Right kidney (tissue), 1 donor: ENCODE measurements at regions not wholly inside any gene's neighbourhood (a gene's known extent, or its start where the extent isn't known, plus 50 kb on each side); places are given as distances from the start of the nearest gene placed in this dataset.

Experiments used
- DNase-seq: peaks from one replicate; pipeline ENCODE4 v3.0.0-alpha.2; 2016

DNA sequence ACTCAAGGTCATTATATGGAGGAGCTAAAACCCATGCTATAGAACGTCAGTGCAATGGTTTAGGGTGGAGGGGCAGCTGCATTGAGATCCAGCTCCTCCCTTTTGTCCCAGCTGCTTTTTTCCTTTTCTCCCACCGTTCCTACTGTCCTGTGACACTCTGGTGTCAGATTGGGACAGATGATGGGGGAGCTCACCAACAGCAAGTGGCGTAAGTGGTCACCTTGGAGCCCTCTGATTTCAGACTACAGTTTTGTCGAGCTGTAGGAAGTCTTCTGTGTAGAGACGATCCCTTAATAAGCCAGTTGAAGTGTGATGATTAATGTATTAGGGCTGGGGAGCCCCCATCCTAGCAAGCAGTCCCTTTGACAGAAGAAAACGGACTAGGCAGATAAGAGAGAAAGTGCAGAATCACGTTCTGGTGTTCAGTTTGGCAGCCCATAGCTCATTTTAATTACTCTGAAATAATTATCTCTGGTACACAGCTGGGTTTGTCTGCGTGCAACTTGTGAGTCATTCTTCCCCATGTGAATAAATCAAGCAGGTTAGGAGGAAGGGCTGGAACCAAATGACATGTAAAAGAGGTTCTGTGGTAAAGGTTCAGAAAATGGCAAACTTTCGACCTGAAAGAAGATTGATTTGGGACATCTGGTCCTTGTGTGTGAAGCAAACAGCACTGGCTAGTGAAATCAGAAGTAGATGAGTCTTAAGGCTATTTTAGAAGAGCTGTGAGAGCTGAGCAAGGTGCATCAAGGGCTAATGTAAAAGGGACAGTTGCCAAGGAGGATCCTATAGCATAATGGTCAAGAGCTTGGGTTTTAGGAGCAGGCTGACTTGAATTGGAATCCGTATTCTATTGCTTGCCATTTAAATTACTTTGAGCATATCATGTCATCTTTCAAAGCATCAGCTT is 241.4 kb downstream of the EDEM1 start:
- peak; percentile 25 for DNase-seq

DNA sequence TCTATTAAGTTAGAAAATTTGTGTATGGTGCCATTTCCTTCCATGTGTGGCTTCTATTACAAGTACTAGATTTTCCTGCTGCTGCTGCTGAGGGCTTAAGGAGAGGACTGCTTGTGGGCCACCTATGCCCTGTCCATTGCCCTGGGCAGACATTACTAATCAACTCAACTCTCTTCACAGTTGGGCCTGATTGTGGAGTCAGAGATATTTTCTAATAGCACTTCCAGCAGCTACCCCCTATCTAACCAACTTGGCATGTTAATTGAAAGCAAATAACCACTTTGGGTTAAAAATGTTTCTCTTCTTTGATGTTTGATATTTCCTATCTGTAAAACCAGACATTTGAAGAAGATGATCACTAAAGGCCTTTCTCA is 242.0 kb downstream of the EDEM1 start:
- no peak for DNase-seq

DNA sequence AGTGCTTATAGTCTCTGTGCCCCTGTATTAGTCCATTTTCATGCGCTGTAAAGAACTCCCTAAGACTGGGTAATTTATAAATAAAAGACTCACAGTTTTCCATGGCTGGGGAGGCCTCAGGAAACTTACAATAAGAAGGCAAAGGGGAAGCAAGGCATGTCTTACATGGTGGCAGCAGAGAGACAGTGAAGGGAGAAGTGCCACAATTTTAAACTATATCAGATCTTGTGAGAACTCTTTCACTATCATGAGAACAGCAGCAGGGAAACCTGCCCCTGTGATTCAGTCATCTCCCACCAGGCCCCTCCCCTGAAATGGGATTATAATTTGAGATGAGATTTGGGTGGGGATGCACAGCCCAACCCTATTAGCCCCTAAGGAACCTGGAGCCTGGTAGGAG is 243.2 kb downstream of the EDEM1 start:
- DNase-seq = no peak

DNA sequence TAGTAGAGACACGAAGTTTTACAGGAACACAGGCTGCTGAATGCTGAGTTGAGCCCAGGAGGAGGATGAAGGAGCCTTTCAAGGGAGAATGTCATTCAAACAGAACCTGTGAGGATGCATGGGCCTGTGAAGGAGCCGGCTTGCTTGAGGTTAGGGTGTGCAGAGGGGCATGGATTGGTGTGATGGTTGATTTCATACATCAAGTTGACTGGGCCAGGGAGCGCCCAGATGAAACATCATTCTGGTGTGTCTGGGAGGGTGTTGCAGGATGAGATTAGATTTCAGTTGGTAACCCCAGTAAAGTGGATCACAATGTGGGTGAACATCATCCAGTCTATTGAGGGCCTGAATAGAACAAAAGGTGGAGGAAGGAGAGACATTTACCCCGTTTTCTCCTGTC is 243.6 kb downstream of the EDEM1 start:
- no peak for DNase-seq

DNA sequence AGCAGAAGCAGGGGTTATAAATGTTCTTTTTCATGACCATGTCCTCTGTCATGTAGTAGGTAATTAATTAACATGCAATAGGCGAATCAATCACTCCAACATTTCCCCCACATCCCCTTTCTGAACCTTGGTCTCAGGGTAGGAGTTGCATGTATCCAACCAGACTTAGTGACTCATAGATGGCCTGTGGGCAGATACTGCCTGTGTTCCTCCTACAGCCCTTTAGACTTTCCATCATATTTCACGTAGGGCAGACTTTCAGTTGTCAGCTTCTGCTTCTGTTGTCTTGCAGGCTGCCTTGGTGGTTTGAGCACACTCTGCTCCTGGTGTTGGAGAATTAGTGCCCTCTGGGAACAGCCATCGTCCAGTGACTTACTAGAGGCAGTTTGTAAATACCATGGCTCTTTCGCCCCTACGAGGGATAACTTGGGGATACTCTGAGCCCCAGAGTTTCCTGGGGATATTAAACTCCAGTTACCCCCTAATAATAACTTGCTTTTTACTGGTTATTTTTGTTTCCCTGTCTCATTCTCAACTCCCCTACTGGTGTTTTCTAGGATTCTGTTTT is 244.4 kb downstream of the EDEM1 start:
- no peak for DNase-seq

DNA sequence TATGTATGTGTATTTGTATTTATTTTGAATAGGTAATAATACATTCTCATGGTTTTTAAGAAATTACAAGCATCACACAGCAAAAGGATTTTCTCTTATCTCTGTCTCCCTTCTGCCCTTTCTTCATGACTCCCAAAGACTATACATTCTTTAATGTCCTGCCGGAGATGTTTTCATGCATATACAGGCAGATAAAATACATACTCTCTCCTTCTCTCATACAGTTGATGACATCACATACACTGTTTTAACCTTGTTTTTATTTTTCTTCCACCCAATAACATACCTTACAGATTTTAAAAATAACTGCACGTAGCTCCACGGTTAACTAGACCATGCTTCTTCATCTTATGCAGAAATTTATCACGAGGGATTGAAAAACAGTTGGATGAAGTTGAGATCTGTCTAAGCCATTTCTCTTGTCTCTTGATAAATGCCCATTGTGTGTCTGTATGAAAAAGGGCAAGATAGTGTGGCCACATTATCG is 249.8 kb downstream of the EDEM1 start:
- DNase-seq = no peak

DNA sequence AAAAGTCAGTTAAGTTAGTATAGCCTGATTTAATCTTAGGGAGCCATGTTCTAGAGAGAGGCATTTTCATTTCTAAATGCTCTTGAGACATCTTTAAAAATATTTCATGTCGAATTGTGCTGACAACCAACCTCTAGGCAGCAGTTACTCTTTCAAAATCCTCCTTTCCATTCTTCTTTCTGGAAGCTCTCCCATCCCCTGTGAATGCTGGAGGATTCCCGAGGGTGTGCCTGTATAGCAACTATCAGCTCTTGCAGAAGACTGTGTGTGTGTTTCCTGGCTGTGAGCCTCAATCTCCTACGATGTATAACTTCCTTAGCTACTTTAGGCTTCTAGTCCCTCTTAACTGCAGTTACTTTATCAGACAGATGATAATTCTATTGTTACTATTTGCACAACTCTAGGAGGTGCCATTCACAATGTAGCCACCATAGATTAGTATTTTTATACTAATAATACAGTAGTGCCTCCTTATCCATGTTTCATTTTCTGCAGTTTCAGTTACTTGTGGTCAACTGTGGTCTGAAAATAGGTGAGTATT is 250.3 kb downstream of the EDEM1 start:
- no peak for DNase-seq

DNA sequence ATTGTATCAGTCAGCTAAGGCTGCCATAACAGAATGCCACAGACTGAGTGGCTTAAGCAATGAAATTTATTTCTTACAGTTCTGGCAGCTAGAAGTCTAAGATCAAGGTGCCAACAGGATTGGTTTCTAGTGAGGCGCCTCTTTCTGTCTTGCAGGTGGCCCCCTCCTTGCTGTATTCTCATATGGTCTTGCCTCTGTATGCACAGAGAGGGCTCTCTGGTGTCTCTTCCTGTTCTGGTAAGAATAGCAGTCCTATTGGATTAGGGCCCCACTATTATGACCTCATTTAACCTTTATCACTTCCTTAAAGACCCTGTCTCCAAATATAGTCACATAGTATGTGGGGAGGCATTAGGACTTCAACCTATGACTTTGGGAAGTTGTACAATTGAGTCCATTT is 253.9 kb downstream of the EDEM1 start:
- DNase-seq = no peak

DNA sequence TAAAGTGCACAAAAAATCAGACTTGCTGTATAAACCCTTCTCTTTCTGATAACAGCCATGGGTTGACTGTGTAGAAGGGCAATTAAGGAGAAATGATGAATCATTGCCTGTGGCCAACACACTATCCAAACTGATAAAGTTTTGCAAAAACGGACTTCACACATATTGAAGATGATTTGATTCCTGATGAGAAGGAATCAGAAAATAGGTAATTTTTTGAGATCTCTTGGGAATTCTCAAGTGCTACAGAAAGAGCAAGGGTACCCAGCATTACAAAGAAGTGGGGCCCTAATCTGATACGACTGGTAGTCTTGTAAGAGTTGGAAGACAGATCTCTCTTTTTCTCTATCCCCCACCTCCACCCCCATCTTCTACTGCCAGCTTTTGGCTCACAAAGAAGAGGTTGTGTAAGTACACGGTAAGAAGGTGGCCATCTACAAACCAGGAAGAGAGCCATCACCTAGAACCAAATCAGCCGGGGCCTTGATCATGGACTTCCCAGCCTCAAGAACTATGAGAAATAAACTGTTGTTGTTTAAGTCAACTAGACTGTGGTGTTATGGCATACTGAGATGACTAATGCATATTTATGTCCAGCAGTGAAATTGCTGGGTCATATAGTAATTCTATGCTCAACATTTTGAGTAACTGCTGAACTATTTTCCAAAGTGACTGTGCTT is 254.7 kb downstream of the EDEM1 start:
- DNase-seq = no peak

DNA sequence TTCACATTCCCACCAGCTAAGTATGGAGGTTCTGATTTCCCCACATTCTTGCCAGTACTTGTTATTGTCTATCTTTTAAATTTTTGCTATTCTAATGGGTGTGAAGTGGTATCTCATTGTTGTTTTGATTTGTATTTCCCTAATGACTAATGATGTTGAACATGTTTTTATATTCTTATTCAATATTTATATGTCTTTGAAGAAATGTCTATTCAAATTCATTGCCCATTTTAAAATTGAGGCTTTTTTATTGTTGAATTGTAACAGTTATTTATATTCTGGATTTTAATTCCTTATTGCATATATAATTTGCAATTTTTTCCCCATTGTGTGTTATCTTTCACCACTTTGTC is 255.3 kb downstream of the EDEM1 start:
- no peak for DNase-seq

DNA sequence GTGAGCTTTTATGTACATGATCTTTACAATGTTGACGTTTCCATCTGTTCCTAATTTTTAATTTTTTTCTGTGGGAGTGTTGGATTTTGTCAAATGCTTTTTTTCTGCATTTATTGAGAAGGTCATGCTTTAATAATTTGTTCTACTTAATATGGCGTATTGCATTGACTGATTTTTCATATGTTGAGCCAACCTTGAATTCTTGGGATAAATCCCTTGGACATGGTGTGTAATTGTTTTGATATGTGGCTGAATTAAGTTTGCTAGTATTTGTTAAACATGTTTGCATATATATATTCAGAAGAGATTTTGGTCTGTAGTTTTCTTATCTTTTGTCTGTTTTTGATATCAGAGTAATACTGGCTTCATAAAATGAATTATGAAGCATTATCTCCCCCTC is 256.7 kb downstream of the EDEM1 start:
- no peak for DNase-seq

DNA sequence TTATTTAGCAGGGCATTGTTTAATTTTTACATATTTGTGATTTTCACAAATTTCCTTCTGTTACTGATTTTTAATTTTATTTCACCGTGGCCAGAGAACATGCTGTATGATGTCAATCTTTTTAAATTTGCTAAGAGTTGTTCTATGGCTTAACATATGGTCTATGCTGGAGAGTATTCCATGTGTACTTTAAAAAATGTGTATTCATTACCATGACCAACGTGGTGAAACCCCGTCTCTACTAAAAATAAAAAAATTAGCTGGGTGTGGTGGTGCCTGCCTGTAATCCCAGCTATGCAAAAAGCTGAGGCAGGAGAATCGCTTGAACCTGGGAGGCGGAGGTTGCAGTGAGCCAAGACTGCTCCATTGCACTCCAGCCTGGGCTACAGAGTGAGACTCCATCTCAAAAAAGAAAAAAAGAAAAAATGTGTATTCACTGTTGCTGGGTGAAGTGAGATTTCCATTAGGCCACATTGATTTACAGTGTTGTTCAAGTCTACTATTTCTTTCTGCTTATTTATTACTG is 258.2 kb downstream of the EDEM1 start:
- no peak for DNase-seq

DNA sequence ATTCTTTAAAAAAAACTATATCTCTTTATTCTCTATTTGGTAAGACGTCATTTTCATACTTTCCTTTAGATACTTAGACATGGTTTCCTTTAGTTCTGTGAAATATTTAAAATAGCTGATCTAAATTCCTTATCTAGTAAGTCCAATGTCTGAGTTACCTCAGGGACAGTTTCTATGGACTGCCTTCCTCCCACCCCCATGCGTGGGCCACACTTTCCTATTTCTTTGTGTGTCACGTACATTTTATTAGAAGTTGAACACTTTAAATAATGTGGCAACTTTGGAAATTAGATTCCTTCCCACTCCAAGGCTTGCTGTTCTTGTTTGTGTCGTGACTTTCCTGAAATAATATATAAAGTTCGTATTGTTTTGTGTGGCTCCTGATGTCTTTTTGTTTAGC is 260.7 kb downstream of the EDEM1 start:
- no peak for DNase-seq

DNA sequence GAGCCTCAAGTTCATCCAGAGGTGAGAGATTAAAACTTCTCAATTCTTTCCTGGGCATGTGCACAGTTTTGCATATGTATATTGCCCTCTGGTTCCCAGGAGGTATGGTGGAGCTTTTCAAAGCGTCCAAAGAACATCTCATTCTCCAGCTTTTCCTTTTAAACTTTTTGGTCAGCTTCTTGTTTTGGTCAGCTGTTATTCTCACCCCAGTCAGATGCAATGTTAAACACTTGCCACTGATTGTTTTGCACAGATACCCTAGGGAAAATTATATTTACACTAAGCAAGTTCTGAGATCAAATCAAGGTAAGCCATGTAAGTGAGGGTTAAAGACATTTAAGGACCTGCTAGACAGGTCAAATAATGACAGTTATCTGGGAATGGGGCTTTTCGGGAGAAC is 261.3 kb downstream of the EDEM1 start:
- DNase-seq = no peak

DNA sequence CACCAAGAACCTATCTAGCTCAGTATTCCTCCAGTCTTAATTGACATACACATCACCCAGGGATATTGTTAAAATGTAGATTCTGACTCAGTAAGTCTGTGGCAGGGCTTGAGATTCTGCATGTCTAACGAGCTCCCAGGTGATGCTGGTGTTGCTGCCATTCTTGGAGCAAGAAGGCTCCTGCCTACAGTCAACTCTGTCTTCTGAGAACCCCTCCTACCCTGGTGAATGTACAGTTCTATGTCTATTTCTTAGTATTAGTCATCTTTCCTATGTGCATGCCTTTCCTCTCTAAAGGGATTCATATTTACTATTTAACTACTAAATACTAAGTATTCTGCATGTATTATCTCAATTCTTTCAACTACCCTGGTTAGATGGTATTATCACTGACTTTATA is 268.7 kb downstream of the EDEM1 start:
- DNase-seq = no peak

DNA sequence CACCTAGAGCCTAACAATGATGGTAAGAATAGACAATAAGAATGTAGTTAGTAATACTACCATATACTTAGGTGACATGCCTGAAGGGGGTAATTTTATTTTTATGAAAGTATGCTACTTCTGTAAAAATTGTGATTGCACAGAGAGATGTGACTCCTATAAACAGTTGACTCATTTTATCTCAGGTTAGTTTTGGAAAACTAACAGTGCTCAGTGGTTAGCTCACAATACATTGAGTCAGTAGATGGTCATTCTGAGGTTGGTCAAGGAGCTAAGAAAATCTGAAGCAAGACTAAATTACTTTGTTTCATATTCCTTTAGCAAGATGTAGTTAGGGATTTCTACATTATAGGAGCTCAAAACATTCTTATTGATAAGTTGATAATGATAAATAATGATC is 271.0 kb downstream of the EDEM1 start:
- no peak for DNase-seq

DNA sequence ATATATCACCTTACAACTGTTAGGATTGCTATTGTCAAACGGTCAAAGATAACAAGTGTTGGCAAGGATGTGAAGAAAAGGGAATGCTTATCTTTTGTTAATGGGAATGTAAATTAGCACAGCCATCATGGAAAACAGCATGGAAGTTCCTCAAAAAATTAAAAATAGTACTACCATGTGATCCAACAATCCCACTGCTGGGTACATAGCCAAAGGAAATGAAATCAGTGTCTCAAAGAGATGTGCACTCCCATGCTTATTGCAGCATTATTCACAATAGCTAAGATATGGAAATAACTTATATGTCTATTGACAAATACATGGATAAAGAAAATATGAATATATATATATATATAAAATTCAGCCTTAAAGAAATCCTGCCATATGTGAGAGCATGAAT is 274.6 kb downstream of the EDEM1 start:
- no peak for DNase-seq

DNA sequence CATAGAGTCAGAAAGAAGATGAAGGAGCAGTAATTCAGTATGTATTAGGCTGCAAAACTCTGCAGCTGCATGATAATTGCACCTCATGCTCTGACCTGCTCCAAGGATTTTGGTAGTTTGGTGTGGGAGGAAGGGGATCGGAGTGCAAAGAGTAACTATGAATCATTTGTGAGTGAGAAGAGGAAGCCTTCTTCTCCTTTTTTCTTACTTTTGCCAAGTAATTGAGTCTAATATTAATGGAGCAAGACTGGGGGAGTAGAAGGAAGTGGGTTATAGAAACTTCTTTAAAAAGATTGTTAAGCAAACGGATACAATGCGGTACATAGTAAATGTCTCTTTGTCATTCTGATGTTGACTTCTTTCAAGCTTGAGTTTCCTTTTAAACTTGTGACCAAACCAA is 276.5 kb downstream of the EDEM1 start:
- DNase-seq = no peak

DNA sequence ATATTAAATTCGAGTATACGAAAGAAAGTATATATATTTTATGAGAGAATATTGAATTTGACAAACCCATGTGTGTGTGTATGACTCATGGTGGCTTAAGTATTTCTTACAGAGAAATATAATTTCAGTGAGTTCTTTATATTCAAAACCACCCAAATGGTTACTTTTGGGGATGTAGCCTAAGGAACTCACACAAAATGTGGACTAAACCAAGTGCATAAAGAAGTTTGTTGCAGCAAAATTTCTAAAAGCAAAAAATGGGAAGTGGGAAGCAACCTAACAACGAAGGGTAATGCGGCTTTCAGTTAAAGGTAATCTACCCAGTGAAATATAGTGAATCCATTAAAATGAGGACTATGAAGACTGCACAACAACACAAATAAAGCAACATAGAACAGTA is 277.1 kb downstream of the EDEM1 start:
- DNase-seq = no peak

DNA sequence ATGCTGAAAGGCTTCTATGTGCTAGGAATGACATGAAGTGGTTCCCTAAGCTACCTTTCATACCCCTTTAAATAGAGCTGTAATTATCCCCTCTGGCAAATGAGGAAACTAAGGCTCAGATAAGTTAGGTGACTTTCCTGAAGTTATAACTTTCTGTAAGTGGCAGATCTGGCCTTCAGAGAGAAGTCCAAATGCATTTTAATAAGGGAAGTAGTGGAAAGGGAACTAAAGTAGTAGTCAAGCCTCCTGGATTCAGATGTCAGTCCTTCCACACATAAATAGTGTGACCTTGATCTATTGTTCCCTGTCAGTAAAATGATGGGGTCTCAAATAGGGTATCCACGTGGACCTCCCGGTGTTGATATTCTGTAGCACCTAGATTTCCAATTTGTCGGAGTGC is 277.7 kb downstream of the EDEM1 start:
- no peak for DNase-seq

DNA sequence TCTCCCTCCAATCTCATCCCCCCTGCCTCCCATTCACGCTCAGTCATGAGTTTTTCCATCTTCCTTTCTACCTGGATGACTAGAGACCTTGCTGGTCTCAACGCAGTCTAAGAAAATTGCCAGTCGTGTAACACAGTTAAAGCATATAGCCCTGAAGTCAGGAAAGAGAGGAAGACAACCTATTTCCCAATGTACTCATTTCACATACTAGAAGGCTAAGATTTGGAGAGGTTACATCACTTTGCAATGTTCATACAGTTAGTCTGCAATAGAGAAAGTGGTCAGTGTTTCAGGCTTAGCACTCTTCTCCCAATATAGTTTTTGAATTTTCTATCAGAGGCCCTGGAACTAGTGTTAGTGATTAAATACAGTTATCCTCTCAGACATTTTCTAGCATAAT is 278.6 kb downstream of the EDEM1 start:
- no peak for DNase-seq

DNA sequence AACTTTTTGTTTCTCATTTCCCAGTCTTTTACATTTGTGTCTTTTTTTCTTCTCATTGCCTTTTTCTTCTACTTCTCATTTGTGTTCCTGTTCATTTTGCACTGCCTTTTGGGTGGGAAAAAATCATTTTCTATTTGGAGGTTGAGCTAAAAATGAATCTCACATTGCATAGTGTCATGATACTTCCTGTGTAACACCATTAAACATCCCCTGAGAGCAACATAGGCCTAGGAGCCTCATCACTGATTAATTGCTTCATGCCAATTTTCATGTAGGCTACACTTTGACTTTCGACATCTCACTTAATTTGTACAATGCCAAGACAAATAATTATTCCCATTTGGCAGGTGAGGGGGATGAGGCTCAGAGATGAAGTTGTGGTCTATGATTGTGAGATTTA is 279.2 kb downstream of the EDEM1 start:
- DNase-seq = no peak

DNA sequence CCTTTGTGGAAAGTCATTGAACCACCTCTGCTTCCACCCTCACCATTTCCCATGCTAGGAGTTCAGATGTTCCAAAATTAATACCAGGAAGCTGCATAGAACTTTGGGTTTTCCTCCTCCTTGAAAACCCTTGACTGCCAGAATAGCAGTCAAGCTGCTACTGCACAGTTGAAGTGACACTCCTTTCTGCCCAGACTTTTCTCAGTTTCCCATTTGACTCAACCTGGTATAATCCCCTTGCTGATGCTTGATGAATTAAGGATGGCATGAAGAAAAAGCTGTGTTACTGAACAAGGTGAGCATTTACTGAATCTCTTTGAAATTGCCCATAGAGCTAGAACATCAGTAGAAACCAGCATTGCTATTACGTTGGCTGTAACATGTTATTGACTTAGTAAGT is 286.0 kb downstream of the EDEM1 start:
- DNase-seq = no peak
